Fibroblast of the aortic adventitia (primary cell): ENCODE measurements at regions not wholly inside any gene's neighbourhood (a gene's known extent, or its start where the extent isn't known, plus 50 kb on each side); places are given as distances from the start of the nearest gene placed in this dataset.

Experiments
- DNase-seq: peaks from one replicate; pipeline ENCODE4 v3.0.0-alpha.2; 2010; ENCODE audit warnings: low read depth
- H3K4me3 ChIP-seq: 2 replicates; pipeline ENCODE4 v1.5.1; 2011; ENCODE audit warnings: low read depth, mild to moderate bottlenecking, control low read depth, low read length, moderate library complexity
- CTCF ChIP-seq: IDR thresholded peaks from 2 replicates; pipeline ENCODE4 v1.5.1; 2011; ENCODE audit warnings: mild to moderate bottlenecking, low read length, control low read depth, inconsistent platforms; ENCODE audit not compliant: insufficient read depth

GRCh38 chr1:60171801-60172200 lies 98.2 kb upstream of the C1orf87 start:
- no peak overlapping the region for H3K4me3 ChIP-seq
- DNase-seq: peak; percentile 49
- TF ChIP-seq CTCF: no peak

GRCh38 chr1:60170709-60171108 lies 97.1 kb upstream of the C1orf87 start:
- H3K4me3 ChIP-seq: no peak overlapping the region
- DNase-seq: no peak
- TF ChIP-seq CTCF: peak; percentile 26

GRCh38 chr1:60169206-60169605 lies 95.6 kb upstream of the C1orf87 start:
- peak; percentile 56 for DNase-seq
- H3K4me3 ChIP-seq: no peak overlapping the region
- no peak for TF ChIP-seq CTCF

- no peak for DNase-seq
- H3K4me3 ChIP-seq: no peak overlapping the region
- TF ChIP-seq CTCF: no peak
These were observed 89.4 kb upstream of the C1orf87 start for GRCh38 chr1:60162936-60163335.

GRCh38 chr1:60160141-60160540 lies 86.6 kb upstream of the C1orf87 start:
- TF ChIP-seq CTCF: no peak
- H3K4me3 ChIP-seq: no peak overlapping the region
- peak; percentile 49 for DNase-seq

- TF ChIP-seq CTCF: no peak
- DNase-seq: no peak
- H3K4me3 ChIP-seq: no peak overlapping the region
These were observed 82.8 kb upstream of the C1orf87 start for GRCh38 chr1:60156371-60156770.

- no peak overlapping the region for H3K4me3 ChIP-seq
- DNase-seq: no peak
- no peak for TF ChIP-seq CTCF
These were observed 80.4 kb upstream of the C1orf87 start for GRCh38 chr1:60153961-60154360.
